ENCODE measurements at regions not wholly inside any gene's neighbourhood (a gene's known extent, or its start where the extent isn't known, plus 50 kb on each side); places are given as distances from the start of the nearest gene placed in this dataset.

GRCh38 chr17:68694791-68695485 is 93.8 kb upstream of the FAM20A start:
- TF ChIP-seq CTCF (IDR thresholded peaks at IDR 0.05; ENCODE audit: insufficient read depth, low read depth, low read length, missing control alignments), result no peak
- H3K4me3 ChIP-seq (ENCODE audit: low read depth, low read length), result no peak overlapping the region
- no peak for DNase-seq (ENCODE audit: low read depth)

GRCh38 chr17:68693896-68694295 is 92.7 kb upstream of the FAM20A start:
- DNase-seq (ENCODE audit: low read depth), result no peak
- no peak for TF ChIP-seq CTCF (IDR thresholded peaks at IDR 0.05; ENCODE audit: insufficient read depth, low read depth, low read length, missing control alignments)

GRCh38 chr17:68693466-68693865 is 92.3 kb upstream of the FAM20A start:
- H3K4me3 ChIP-seq (ENCODE audit: low read depth, low read length), result no peak overlapping the region
- no peak for TF ChIP-seq CTCF (IDR thresholded peaks at IDR 0.05; ENCODE audit: insufficient read depth, low read depth, low read length, missing control alignments)
- DNase-seq (ENCODE audit: low read depth), result no peak

More at GRCh38 chr17:68693896-68694295, 92.7 kb upstream of the FAM20A start:
- H3K4me3 ChIP-seq (ENCODE audit: low read depth, low read length), result no peak overlapping the region

GRCh38 chr17:68686108-68686988 is 85.2 kb upstream of the FAM20A start:
- H3K4me3 ChIP-seq (ENCODE audit: low read depth, low read length), result no peak overlapping the region
- no peak for TF ChIP-seq CTCF (IDR thresholded peaks at IDR 0.05; ENCODE audit: insufficient read depth, low read depth, low read length, missing control alignments)
- no peak for DNase-seq (ENCODE audit: low read depth)

- TF ChIP-seq CTCF (IDR thresholded peaks at IDR 0.05; ENCODE audit: insufficient read depth, low read depth, low read length, missing control alignments), result no peak
- no peak overlapping the region for H3K4me3 ChIP-seq (ENCODE audit: low read depth, low read length)
- DNase-seq (ENCODE audit: low read depth), result no peak
Measured at GRCh38 chr17:68684949-68685357, 83.8 kb upstream of the FAM20A start.

GRCh38 chr17:68682903-68683302 is 81.7 kb upstream of the FAM20A start:
- no peak overlapping the region for H3K4me3 ChIP-seq (ENCODE audit: low read depth, low read length)
- DNase-seq (ENCODE audit: low read depth), result no peak
- TF ChIP-seq CTCF (IDR thresholded peaks at IDR 0.05; ENCODE audit: insufficient read depth, low read depth, low read length, missing control alignments), result no peak
